HEK293 (cell line): ENCODE measurements at regions not wholly inside any gene's neighbourhood (a gene's known extent, or its start where the extent isn't known, plus 50 kb on each side); places are given as distances from the start of the nearest gene placed in this dataset.

Experiments used
- CTCF ChIP-seq: fragments of 450-650 bp; formaldehyde crosslinking; IDR thresholded peaks from 2 replicates; pipeline ENCODE4 v1.5.1; 2016; ENCODE audit warnings: missing biosample characterization, missing genetic modification characterization
- HOXA7 ChIP-seq: sonication (generic); formaldehyde crosslinking; IDR thresholded peaks from 2 replicates; pipeline ENCODE4 v1.8.1; 2022; ENCODE audit warnings: missing genetic modification reagents, borderline replicate concordance
- PBX3 ChIP-seq: sonication (generic); formaldehyde crosslinking; IDR thresholded peaks from 2 replicates; pipeline ENCODE4 v1.8.1; 2022; ENCODE audit warnings: mild to moderate bottlenecking, moderate library complexity, missing genetic modification reagents
- ZBTB20 ChIP-seq: fragments of 450-650 bp; formaldehyde crosslinking; IDR thresholded peaks from 2 replicates; pipeline ENCODE4 v1.5.1; 2016; ENCODE audit warnings: missing biosample characterization, missing genetic modification characterization
- ZEB2 ChIP-seq: fragments of 450-650 bp; formaldehyde crosslinking; IDR thresholded peaks from 2 replicates; pipeline ENCODE4 v1.5.1; 2016; ENCODE audit warnings: missing biosample characterization, missing genetic modification characterization
- ZNF155 ChIP-seq: fragments of 450-650 bp; formaldehyde crosslinking; IDR thresholded peaks from 2 replicates; pipeline ENCODE4 v1.5.1; 2016; ENCODE audit warnings: missing biosample characterization, missing genetic modification characterization
- ZNF157 ChIP-seq: fragments of 450-650 bp; formaldehyde crosslinking; IDR thresholded peaks from 2 replicates; pipeline ENCODE4 v1.5.1; 2016; ENCODE audit warnings: missing biosample characterization, missing genetic modification characterization
- ZNF211 ChIP-seq: fragments of 450-650 bp; formaldehyde crosslinking; IDR thresholded peaks from 2 replicates; pipeline ENCODE4 v1.5.1; 2016; ENCODE audit warnings: low read depth, missing biosample characterization, missing genetic modification characterization
- ZNF221 ChIP-seq: fragments of 450-650 bp; formaldehyde crosslinking; IDR thresholded peaks from 2 replicates; pipeline ENCODE4 v1.5.1; 2017; ENCODE audit warnings: missing biosample characterization, missing genetic modification characterization, borderline replicate concordance
- ZNF239 ChIP-seq: fragments of 450-650 bp; formaldehyde crosslinking; IDR thresholded peaks from 2 replicates; pipeline ENCODE4 v1.5.1; 2016; ENCODE audit warnings: missing biosample characterization, missing genetic modification characterization

GRCh38 chr9:134239130-134239903 is 75.0 kb upstream of the RNU6ATAC start:
- TF ChIP-seq ZEB2 (tag by site-specific recombination) (no peak), PBX3 (CRISPR knock-in tag) (no peak), ZBTB20 (no peak), CTCF (tag by site-specific recombination) (no peak), HOXA7 (CRISPR knock-in tag) (no peak), ZNF157 (tag by site-specific recombination) (no peak), ZNF155 (tag by site-specific recombination) (no peak), ZNF211 (no peak), ZNF239 (tag by site-specific recombination) (no peak), ZNF221 (no peak)
